ENCODE measurements at regions not wholly inside any gene's neighbourhood (a gene's known extent, or its start where the extent isn't known, plus 50 kb on each side); places are given as distances from the start of the nearest gene placed in this dataset.

DNA sequence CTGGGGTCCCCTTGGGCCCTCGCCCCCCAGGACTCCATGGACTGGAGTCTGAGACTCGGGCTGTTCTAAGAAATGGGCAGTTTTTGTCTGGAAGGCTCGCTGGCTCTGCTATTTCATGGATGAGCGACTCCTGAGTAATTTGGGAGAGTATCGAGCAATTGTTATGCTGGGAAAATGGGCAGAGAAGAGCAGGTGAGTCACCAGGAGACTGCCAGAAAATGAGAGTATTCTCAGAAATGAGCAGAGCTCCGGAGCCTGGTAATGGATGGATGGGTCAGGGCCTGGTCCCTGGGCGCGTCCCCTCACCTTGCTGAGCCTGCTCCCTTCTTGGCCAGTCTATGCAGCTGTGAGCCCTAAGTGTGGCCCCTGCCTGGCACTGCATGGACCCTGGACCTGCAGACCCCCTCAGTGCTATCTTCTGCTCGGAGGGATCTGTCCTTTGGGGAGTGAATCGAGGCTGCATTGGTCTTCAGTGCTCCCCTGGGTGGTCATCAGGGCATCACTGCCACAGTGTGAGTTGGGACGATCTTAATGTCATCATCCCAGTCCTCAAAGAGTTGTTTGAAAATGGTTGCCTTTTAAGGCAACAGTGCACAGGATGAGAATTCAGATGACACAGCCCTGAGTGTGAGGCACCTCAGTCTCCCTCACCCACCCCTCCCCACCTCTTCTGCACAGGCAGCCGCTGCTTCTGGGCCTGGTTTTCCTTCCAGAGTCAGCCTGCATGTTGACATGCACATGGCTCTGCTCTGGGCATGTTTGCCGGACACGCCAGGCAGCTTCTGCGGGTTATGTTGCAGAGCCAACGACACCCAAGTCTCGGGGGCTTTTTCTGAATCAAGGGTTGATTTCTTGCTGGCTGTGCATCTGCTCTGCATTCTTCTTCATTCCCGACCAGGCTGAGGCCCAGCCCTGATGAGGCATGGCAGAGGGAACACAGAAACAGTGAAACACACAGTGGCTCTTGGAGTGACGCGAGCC is 519.0 kb downstream of the TBC1D22A start:
- no peak for DNase-seq

DNA sequence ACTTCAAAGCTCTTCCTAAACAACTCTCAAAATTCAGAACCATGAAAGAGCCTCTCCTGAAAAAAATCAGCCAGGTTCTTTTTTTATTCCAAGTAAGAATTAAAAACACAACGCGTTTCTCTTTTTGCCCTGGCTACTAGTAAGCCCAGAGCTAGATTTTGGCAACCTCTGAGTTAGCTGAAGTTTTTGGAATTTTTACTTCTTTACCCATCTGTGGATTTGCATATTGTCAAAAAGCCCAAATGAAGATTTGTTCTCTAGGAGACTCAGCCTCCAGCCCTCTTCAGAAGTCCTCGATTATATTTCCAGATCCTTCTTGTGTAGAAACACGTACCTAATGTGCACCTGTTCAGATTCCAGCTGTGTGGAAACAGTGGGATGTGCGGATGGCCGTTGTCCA is 517.9 kb downstream of the TBC1D22A start:
- no peak for DNase-seq

DNA sequence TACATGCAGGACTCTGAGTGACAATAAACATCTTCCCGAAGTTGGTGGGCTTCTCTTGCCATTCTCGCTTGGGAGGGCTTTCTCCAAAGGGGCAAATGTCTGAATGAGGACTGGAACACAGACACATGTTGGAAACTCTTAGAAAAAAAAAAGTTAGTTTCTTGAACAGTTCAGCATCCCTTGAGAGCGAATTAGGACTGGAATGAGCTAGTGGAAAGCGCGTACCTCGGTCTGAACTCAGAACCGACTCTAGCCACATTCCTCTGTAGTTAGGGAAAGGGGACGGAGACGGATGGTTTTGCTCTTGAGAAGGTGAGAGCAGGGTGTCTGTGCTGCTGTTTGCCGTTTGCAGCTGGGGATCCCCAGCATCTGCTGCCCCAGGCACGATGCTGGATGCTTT is 517.3 kb downstream of the TBC1D22A start:
- no peak for DNase-seq

DNA sequence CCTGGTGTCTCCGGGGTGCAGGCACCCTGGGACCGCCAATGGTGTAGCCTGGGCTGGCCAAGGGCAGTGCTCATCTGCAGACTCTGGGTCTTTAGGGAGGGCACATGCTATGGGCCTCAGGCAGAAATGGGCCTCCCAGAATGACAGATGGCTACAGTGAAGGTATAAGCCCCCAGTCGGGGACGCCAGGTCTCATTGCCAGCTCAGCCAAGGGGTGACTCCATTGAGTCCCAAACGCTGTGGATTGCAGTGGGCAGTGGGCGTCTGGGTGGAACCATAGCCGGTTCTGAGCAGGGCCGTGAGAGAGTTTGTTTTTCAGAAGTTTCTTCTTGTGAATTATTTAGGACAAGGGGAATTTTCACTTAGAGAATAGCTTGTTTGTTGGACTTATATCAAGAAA is 516.9 kb downstream of the TBC1D22A start:
- no peak for DNase-seq

DNA sequence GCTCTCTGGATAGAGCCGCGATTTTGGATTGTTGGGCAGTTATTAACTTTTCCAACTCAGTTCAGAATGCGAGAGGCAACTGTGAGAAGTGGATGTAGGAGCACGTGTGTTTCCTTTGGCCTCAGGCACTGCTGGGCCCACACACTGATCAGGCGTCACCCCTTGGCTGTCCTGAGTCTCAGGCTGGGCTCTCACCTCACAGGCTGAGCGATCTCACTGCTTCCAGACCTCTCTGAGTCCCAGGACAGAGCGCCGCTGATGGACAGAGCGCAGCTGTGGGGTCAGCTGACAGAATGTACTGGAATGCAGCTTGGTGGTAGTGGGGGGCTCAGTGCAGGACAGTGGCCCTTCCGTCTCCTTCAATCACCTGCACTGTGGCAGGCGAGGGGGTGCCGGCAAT is 516.2 kb downstream of the TBC1D22A start:
- no peak for DNase-seq

DNA sequence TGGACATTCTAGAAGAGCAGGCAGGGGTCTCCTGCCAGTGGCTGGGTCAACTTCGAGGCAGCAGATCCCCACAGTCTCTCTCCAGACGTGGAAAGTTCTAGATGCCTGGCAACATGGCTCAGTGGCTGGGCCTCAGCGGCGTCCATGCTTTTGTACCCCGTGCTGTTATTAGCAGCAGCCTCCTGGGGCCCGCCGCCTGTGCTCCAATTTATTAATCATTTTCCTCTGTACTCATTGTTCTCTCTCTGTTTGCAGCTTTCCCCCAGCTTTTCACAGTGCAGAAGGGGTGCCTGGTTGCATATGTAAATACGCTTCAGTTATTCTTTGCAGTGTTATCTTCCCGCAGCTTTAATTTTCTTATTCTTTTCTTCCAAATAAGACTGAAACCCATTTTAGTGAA is 515.1 kb downstream of the TBC1D22A start:
- DNase-seq = no peak

DNA sequence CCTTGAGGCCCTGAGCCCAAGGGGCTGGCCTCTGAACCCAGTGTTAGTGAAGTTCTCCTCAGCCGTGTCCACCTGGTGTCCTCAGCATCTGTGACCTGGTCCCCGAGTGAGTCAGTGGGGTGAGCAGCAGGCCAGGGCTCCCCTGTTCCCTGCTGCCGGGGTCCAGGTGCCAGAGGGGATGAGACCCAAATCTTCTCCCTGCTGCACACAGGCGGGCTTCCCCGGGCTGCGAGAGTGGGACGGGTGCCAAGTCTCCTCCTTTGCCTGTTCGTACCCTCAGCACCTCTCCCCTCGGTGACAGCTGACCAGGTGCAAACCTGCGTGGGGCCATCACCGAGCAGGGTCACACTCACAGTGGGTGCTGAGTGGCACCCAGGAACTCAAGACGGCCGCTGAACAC is 514.5 kb downstream of the TBC1D22A start:
- DNase-seq = no peak

DNA sequence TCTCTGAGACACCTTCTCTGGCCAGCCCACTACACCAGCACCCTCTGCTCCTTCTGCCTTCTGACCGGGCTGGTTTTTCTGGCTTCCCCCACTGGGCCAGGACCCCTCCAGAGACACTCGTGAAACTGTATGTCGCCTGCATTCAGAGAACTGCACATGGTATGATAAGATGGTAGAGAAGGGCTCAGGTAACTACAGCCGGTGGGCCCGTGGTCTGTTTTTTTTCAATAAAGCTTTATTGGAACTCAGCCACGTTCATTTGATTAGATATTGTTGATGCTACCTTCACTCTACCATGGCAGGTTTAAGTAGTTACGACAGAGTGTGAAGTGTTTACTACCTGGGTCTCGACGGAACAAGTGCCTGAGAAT is 514.0 kb downstream of the TBC1D22A start:
- DNase-seq = no peak

DNA sequence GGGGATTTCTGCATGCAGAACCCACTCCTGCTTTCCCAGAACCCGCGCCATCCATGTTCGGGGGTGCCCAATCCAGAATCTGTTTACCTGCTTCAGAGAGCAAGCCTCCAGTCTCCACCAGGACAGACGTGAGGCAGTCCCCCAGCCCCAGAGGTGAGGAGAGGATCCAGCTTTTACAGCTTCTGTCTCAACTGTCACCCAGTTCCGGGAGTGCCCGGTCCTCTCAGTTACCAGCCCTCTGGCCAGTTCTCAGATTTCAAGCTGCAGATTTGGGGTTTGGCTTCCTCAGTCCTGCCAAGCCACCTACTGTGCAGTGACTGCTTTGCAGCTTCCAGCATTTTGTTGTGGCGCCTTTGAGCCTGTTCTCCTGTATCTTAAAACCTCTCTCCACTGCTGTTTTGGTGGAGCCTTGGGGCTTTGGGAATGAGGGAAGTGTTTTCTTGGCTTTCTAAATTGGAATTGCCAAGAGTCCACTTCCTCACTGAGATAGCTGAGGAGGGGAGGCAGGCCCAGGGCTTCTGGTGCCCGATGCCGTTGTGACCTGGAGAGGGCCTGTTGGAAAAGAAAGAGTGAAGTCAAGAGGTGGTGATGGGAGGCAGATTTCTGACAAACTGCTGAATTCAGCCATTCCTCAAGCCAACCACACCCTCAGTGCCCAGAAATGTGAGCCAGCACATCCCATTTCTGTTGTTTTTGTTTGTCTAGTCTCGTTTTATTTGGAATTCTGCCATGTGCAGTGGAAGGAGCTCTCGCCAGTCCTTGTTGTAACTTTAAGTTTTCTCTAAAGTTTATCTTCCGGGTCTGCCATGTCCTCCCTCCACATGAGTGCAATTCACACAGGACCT is 513.4 kb downstream of the TBC1D22A start:
- DNase-seq = no peak

DNA sequence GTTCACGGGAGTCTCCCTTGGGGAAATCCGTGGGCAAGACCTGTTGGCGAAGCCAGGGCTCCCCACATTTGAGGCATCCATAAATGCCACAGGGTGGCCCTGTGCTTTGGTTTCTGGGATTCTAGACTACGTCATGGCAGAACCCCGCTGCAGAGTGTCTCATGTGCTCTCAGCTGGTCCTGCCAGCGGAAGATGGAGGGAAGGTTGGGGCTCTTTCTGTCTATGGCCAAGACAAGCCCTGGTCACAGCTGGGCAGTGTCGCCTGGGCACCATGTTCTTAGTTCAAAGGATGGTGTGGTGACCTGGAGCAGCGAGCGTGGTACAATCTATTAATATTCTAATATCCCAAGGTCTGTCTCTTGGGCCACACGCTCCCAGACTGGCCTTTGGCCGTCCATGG is 511.7 kb downstream of the TBC1D22A start:
- DNase-seq = no peak

DNA sequence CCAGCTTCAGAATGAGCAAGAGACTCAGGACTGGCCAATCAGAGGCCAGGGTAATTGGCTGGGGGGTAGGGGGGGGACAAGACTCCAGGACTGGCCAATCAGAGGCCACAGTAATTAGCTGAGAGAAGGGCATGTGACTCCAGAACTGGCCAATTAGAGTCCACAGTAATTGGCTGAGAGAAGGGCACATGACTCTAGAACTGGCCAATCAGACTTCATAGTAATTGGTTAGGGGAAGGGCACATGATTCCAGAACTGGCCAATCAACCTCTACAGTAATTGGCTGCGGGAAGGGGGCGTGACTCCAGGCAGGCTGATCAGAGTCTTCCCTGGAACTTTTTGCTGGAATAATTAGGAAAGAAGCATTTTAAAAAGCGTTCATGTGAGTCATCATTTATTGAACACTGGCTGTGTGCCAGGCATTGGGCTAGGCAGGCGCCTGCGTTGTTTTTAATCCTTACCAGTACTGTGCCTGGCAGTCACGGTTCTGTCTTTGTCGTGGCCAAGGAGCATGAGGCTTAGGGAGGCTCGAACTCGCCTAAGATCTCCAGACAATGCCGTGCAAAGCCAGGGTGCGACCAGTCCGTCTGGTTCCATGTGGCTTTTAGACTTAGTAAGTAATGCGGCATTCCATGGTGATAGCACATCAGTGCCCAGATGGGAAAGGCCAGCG is 508.1 kb downstream of the TBC1D22A start:
- no peak for DNase-seq

DNA sequence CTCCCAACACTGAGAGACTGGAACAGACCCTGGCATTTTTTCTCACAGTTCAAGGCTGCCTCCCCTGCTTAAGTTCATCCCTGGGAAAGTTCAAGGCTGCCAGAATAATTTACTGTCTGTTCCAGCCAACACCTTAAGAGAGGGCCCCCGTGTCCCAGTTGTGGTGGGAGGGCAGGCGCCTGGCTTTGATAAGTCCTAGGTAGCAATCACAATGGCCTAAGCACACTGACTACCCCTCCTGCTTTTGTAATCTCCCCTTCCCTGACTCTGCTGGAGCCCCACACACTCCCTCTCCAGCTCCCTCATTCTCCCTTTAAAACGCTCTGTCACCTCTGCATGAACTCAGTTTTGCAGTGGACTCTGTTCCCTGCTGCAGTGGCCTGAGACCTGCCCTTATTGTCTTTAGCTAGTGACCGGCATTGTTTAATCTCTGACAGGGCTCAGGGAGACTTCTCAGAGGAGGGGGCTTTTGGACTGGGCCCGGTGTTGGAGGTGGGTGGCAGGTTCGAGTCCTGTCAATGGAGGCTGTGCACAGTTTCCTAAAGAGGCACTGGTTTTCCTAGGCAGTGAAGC is 507.2 kb downstream of the TBC1D22A start:
- DNase-seq = no peak

DNA sequence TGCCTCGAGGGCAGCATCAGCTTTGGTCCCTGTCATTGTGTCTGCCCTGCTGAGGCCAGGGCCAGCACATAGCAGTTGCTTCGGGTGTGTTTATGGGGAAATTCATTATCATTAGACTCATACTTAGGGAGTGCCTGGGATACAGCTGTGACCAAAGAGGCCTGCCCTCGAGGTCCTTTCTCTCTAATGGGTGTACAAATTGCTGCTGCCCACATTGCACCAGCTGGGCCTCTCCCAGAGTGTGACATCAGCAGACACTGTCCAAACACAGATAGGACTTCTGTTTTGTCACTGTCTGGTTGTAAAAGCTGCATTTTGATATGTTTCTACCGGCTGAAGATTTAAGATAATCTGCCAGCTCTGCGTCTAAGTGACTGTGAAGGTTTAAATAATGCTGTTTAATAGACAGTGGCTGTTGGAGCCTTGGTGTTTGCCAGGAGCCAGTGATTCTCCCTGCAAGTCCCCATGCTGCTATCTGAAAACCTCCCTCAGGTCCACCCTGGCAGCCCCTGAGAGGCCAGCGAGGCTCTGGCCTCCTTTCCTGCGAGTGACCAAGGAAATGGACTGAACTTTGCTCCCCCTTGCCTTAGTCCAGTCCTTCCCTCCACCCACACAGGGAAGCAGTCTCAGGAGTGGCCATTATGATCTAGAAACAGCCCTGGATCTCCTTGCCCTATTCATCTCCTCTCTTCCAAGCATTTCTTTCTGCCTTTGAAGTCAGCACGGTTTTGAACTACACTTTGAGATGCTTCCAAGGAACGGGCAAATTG is 505.2 kb downstream of the TBC1D22A start:
- no peak for DNase-seq

DNA sequence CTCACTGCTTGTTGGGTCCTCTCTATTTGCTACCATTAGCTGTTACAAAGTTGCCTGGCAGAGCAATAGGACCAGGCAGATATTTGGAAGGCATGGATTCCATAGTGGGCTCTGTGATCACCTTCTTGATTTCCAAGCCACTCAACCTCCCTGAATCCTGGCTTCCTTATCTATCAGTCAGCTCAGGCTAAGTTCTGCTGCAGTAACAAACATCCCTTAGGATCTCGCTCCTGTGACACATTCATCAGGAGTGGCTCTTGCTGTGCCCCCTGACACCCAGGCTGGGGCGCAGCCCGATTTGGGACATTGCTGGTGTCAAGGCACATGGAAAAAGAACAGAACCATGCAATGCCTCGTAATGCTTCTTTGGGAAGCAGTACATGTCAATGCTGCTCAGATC is 503.9 kb downstream of the TBC1D22A start:
- DNase-seq = no peak

DNA sequence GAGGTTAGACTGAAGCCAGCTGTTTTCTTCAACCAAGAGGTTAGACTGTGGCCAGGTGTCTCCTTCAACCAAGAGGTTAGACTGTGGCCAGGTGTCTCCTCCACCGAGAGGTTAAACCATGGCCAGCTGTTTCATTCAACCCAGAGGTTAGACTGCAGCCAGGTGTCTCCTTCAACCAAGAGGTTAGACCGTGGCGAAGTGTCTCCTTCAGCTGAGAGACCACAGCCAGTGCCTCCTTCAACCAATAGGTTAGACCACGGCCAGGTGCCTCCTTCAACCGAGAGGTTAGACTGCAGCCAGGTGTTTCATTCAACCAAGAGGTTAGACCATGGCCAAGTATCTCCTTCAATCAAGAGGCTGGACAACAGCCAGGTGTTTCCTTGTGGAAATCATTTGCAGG is 498.1 kb downstream of the TBC1D22A start:
- no peak for DNase-seq

DNA sequence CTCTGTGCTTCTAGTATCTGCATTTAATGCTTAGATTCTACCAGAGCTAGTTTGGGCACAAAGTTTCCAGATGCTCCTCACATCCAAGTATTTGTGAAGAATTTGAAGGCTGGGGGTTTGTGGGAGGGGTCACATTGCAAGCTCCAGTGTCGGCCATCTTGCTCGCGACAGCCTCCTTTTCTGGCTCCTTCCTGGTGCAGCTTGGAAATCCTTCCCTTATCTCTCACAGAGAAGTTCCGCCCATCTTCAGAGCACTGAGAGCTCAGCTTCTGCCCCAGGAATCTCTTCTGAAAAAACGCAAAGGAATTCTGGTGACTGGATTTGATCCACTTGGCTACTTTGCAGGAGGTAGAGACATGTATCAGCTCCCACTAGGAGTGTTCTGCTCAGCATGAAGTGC is 497.5 kb downstream of the TBC1D22A start:
- DNase-seq = no peak

DNA sequence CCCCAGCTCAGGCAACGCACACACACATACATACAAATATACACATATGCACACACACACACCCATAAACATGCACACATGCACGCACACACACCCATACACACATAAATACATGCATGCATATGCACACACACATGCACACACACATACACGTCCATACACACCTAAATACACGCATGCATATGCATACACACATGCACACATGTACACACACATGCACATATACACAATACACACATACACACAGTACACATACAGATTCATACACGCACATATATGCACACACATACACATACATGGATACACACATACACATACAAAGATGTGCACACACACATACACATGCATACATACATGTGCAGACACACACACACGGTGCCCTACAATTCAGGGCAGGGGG is 496.6 kb downstream of the TBC1D22A start:
- no peak for DNase-seq

DNA sequence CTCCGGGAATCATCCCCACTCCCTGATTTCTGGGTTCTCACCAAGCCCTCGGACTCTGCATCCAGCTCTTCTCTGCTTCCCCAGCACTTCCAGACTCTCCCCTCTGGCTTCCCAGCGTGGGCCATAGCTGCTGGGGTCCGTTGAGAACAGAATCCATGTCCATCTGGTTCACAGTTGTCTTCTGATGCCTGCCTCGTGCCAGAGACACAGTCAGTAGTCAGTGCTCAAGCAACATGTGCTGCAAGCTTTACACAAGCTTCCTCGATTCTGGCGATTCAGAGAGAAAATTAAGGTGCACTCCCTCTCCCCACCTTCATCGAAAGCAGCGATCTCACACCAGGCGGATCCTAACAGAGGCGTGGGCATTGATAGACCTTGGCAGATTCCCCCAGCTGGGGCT is 495.5 kb downstream of the TBC1D22A start:
- DNase-seq = no peak

DNA sequence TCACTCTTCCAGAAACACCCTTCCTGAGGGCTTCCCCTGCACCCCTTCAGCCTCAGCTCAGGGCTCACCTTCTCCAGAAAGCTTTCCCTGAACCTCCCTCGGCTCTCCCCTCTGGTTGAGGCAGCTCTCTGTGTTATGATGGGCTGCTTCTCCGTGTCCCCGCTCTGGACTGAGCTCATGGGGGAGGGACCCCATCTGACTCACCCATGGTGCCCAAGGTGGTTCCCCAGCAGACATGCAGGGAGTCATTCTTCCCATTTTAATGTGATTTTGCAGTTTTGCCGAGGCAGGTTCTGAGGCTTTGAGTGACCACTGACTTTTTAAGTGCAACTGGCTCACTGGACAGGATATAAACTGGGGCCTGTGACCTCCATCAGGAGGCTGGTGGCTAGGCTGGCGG is 495.1 kb downstream of the TBC1D22A start:
- no peak for DNase-seq

DNA sequence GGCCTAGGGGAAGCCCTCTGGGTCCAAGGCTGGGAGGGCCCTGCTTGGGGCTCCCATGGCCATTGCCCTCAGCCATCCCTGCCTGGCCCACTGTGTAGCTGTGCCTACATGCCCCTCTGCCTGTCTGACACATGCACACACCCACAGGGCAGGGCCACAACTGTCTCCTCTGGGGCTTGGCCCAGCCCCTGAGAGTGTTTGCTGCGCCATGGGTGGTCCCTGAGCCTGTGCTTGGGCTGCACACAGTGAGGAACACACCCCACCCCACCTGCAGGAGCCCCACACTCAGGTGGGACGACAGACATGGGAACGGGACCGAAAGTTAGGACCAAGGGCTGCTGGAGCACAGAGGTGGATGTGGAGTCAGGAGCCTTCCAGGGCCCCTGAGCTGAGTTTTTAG is 489.5 kb downstream of the TBC1D22A start:
- DNase-seq = no peak

DNA sequence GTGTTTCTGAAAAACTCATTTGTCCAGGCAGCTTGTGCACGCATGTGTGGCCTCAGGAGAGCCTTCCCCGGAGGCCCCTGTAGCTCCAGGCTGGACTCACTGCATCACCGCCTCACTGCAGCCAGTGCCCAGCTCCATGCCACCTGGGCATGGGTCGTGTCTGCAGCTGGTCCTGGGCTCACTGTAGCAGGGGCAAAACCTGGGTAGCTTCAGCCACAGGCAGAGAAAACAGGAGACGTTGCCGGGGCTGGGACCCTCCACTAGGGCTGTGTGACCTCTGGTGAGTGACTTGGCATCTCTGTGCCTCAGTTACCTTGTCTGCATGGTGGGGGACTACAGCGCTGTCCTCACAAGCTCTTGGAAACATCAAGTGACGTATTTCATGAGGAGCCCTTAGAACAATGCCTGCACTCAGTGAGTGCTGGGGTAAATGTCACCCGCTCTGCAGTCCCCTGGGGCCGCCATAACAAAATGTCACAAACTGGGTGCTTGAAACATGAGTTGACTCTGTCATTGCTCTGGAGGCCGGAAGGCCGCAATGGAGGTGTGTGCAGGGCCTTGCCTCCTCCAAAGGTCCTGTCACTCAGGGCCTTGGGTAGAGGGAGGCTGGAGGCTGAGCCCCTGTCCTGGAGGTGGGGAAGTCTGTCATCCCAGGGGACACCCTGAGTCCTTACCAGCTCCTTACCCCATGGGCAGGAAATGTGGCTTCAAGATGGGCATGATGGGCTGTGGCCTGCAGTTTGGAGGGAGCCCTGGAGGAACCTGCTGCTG is 488.7 kb downstream of the TBC1D22A start:
- DNase-seq = no peak

All from stimulated activated CD4-positive, alpha-beta T cell treated with anti-CD3 and anti-CD28 coated beads, Interleukin-4, amount 100 ng/mL, for 24 hours (primary cell).